ENCODE measurements at regions not wholly inside any gene's neighbourhood (a gene's known extent, or its start where the extent isn't known, plus 50 kb on each side); places are given as distances from the start of the nearest gene placed in this dataset.

DNA sequence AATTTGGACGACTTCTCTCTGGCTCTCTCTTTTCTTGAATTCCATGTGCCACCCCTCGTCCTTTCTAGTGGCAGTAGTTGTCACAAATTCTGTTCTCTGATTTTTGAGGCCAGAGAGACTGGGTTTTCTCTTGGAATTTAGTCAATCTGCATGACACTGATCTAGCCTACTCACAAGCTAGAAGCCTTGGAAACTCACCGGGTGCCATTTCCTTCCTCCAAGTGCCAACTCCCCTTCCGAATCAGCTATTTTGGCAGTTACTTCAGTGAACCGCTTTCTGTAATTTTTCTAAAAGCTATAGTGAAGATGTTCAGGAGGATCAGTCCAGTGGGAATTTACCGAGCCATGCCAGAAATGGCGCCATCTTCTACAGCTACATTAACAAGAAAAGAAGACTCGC is 228.9 kb downstream of the PMP22 start:
- DNase-seq: no peak

DNA sequence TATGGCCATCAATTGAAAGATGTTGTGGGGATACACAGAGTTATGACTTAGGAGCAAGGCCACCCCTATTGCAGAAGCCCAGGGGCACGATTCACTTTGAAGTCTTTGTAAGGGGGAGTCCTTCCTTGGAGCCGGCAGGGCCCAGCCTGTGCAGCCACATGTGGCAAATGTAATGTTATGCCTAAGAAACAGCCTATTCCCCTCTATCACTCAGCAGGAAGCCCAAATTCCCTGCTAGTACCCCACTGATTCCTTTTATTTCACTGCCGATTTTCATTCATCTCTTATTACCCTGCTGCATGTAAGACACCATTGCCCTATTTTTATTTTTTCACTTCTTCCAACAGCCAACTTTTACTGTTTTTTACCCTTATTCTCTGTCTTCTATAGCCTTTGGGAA is 233.2 kb downstream of the PMP22 start:
- no peak for DNase-seq

DNA sequence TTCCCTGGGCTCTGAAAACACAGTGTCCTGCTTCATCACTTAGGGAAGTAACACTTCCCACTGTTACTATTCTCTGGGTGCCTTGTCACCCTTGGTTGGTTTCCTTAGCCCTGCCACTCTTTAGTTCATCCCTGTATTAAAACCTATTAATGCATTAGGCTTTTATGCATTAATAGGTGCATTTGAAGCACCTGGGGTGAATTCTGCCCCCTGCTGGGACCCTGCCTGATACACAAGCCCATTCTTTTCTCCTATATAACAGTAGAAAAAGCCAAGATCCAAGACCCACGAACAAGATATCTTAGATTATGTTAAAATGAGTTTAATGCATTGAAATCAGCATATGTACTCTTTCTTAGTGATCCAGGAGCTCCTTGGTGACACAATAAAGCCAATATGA is 235.7 kb downstream of the PMP22 start:
- no peak for DNase-seq

DNA sequence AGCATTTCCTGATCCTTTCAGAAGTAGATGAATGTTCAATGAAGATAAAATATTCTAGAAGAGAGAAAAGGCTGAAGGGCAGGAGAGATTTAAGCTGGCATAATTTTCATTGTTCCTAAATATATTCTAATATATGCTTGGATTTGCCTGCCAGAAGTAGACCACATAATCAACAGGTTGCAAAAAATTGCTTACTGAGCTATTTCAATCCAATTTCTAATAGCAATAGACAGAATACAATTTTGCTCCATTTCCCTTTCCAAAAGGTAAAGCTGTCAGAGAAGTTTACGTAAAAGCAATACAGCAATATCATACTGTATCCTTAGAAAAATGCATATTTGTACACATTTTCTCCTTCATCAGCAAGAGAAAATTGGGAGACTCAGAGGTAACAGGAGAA is 237.3 kb downstream of the PMP22 start:
- no peak for DNase-seq

DNA sequence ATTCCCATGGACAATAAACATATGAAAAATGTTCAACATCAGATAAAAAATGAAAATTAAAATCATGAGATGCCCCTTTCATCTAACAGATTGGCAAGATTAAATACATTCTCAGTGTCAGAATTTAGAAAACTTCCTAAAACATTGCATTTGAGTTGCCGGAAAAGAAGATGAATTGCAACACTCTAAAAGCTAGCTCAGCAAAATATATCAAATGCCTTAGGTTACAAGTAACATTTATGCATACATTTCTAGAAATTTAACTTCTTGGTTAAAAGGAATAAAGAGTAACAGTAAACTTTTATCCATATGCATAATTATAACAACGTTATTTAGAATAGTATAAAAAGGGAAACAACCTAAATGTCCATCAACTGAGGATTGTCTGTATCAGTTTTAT is 239.0 kb downstream of the PMP22 start:
- no peak for DNase-seq

DNA sequence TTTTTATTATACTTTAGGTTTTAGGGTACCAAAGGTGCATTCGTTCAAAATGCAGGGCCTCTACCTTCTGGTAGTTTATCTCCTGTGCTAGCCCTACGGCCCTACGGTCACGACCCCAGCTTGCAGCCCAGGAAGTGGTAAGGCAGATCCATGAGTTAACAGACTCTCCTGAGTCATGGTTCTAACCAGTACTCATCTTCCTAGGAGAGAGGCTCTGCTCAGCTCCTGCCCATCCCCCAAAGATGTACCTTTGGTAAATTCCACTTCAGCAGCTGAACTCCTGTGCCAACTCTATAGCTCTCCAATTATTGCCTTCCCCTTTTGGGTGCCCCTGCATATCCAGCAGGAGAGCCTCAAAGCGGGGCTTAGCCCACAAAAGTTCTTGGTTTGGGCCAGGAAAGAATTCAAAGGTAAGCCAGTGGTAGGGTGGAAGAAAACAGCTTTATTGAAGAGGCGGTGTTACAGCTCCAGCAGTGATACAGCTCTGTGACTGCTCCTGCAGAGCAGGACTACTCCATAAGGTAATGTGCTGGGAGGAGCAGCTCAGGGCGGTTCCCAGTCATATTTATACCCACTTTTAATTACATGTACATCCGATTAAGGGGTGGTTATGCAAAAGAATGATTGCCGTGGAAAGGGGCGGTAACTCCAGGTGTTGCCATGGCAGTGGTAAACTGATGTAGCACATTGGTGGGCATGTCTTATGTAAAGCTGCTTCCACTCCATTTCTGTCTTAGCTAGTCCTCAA is 241.4 kb downstream of the PMP22 start:
- DNase-seq: no peak

DNA sequence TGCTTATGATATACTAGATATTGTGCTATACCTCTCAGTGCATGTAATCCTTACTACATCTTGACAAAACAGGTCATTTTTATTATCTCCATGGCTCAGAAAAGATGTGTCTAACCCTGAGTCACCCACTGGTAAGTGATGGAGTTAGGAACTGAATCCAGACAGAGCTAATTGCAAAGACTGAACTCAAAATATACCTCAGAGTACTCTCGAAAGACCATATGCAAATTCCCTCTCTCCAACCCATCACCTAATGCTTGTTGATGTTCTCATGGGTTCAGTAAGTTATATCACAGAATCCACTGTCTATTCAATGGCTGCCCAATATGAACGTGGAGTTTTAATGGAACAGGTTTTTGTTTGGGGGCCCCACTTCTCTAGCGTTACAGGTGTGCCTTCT is 246.0 kb downstream of the PMP22 start:
- no peak for DNase-seq

DNA sequence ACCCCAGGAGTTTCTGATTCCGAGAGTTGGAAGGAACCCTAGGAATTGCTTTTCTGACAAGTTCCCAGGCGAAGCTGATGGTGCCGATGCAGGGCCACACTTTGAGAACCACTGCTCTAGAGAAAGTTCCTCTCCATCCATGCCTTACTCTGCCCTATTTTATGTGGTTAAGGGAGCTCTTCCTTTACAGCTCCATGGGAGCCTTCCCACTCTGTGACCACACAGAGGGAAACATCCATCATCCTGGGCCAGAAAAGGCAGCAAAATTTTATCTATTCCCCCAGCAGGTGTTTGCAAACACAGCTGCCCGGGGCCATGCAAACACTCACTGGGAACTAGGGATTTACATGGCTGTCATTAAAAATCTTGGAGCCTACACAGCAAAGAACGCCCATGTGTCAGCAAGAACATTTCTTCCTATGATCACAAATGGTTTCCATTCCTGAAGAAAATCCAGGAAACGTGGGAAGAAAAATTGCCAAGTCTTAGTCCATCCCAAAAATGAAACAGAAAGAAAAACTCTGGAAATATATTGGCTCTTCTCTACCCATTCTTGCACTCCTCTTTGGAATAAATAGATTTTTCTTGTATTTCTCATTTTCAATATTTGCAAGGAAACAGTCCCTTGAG is 252.7 kb downstream of the PMP22 start:
- no peak for DNase-seq

DNA sequence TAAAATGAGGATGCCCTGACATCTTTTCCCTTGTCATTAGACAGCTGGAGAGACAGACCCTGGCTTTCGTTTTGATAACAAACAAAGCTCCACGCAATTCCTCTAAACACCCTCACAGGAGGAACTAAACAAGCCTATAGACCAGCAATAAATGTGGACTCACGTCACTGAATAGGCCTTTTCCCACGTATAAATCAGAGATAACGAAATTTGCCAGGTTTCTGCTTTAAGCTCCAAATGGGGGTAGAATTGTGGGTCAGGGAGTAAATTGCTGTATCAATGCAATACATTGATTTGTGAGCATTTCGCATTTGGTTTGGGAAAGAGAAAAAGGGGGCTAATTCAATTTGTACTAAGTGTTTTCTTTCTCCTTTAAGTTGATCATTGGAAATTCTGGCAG is 256.0 kb downstream of the PMP22 start:
- no peak for DNase-seq

DNA sequence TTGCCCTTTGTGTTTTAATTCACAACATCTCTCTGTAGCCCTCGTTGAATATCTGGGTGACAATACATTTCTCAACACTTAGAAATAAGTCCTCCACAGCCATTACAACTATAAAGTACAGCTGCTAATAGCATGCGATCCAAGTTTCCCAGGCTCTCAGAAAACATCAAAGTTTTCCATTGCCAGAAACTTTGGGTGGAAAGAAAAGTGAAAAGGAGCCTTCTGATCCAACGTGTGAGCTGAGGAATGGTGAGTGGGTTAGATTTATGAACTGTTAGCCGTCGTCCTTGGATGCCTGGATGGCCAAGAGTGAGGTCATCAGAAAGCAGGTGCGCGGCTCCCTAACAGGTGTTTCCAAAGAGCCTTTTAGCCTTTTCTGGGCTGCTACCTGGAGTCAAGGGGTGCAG is 258.0 kb downstream of the PMP22 start:
- no peak for DNase-seq

DNA sequence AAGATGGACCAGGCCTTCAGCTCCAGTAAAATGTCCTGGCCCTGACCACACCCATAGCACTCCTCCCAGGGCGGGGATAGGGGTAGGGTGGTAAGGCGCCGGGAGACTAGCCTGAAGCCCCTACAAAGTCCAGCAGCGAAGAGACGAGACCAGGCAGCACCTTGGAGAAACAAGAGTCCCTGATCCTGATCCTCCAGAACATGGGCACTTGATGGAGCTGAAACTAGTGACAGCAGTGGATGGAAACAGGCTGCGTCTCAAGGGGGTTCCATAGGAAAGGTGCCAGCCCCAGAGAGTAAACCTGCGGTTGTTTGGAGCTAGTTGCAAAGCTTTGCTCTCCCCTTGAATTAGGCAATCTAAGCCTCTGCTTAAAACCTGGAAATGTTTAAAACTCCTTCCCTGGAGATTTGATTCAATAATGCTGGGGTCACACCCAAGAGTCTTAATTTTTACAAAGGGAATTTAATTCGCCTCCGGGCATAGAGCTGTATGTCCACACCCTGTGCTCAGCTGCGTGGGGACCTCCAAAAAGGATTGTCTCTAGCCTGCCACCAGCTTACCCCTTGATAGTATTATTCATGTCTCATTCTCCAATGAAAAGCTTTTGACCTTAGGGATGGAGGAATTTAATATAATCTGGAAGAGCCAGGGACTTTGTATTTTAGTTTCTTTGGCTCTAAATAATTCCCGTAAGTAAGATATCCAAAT is 258.6 kb downstream of the PMP22 start:
- no peak for DNase-seq

DNA sequence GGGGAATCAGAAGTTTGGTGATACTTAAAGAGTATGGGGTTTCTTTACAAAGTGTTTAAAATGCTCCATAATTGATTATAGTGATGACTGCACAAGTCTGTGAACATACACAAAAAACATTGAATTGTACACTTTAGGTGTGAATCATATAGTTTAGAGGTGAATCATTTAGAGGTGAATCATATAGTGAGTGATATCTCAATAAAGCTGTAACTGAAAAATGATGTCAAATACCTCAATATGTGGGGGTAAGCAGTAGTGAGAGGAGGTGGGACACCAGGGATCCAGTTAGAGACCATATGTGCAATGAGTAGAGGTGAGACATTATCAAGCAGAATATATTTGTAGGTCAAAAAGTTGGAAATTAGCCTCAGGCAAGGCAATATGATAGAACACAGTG is 264.5 kb downstream of the PMP22 start:
- DNase-seq: no peak

DNA sequence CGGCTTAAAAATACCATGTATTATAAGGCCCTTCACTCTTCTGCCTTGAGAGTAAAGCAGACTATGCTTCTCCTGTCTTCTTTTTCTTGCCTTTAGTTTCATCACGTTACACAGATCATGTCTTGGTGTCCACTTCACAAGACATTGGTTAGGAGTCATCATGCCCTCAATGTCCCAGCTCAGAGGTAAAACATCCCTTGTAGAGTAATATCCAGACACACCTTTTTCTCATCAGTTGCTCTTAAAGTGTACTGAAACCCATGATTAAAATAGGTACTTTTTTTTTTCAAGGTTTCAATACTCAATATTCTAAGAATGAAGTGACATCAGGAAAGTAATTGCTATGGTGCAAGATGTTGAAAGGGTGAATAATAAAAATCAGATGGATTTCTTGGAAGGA is 267.8 kb downstream of the PMP22 start:
- DNase-seq: no peak

DNA sequence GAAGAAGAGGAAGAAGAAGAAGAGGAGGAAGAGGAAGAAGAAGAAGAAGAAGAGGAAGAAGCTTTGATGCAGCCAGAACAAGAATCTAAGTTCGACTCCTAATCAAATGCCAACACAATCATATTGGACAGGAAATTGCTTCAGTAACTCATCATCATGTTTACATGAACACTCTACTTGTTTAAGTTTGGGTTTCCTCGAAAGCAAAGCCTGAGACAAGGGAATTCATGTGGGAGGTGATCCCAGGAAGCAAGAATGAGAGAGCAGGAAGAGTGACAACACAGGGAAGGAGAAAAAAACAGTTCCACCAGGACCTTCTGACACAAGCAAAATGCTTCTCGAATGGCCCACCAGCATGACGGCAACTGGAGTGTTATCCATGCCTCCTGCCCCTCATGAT is 279.0 kb downstream of the PMP22 start:
- no peak for DNase-seq

DNA sequence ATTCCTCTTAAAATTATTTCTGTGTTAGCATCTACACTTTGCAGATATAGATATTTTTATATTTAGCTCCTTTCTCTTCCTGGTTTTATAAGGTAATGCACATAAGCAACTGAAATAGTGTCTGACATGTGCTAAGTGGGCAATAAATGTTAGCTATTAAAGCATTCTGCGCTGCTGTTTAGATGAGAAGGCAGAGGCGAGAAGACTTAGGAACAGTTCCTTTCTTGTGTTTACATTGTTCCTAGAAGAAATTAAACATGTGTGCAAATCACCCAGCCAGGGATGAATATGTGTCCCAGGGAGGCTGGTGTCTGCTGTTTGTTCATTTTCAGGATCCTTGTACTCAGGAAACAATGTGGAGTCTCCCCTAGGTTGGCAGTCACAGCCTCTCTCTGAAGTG is 292.3 kb downstream of the PMP22 start:
- no peak for DNase-seq

DNA sequence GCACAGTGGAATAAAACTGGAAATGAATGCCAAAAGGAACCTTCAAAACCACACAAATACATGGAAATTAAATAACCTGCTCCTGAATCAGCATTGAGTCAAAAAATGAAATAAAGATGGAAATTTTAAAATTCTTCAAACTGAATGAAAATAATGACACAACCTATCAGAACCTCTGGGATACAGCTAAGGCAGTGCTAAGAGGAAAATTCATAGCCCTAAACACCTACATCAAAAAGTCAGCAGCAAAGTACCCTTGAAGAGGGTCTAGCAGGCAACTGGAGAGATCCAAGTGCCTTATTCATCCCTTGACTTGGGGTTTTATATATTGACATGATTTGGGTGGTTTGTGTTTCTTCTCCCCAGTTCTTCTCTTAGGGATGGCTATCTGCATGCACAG is 294.1 kb downstream of the PMP22 start:
- DNase-seq: no peak

DNA sequence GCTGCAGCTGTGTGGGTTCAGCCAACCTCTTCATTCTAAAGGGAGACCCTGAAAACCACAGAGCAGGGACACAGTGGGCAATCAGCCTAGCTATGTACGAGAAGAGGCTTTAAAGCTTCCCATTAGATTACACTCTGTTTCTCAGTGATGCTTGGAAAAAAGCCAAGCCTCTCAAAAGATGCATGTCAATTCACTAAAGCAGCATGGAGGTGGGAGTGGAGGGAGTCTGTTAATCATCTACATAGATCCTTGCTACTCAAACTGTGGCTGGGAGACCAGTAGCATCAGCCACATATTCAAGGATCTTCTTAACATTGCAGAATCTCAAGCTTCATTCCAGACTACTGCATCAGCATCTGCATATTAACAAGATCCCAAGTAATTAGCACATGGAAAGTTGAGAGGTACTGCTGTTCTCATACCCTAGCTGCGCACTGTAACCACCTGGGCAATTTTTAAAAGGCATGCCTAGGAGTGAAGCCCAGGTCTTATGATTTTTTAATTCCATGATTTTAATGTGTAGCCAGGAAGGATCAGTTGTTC is 305.9 kb downstream of the PMP22 start:
- no peak for DNase-seq

DNA sequence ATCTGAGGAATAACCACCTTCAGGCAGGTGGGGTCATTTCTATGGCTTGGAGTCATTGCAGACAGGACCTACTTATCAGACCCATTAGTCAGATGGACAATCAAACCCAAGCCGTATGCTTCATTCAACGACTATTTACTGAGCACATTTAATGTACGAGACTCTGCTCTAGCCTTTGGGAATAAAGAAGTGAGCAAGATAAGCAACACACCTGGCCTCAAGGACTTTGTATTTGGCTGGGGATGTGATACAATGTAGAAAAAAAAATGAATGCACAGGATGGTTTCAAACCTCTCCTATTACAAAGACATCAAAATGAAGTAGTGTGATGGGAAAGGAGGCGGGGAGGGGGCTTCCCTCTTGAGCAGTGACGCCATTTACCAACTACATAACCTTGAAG is 311.7 kb downstream of the PMP22 start:
- no peak for DNase-seq

DNA sequence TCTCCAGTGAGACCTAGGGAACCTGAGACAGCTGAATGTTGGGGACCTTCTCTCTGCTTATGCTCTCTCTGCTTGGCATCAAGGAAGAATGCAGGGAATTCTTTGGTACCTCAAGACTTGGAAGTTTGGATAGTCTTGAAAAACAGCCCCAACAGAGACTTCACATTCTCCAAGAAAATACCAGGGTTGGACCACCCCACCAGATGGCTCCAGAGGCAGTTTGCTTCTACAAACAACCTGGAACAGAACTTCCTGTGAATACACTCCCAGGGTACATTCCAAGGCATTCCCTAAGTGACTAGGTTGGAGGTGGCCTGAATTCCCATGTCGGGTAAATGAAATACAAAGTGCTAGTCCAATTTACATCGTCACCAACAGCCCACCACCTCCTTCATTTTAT is 314.4 kb downstream of the PMP22 start:
- no peak for DNase-seq

DNA sequence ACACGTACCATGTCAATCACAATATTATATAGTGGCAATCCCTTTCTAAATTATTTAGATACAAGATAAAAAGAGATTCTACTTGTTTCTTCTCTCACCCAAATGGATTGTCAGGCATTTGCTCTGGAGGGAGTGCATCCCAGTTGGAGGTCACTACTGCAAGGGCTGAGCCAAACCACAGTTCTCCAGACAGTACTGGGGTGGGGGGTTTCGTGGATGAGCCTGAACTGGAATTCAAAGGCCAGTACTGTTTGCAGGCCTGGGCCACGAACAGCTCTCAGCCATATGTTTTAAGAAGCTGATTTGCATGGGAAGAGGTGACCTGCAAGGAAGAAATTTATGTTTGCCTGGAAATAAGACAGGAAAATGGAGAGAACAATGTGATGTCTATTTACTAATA is 314.9 kb downstream of the PMP22 start:
- no peak for DNase-seq

DNA sequence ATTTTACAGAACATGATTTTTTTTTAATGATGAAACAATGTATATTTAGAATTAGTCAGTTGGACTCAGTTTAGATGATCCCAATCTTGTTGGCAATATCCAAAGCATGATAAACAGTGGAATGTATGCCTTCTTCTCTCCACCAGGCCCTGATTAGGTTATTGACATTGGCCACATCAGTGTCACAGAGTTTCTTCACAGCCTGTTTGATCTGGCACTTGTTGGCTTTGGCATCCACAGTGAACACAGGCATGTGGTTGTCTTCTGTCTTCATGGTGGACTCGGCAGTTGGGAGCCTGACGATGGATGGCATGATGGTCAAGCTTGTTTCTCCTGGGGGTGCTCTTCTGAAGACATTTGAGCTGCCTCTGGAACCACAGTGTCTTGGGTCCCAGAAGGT is 317.5 kb downstream of the PMP22 start:
- no peak for DNase-seq

DNA sequence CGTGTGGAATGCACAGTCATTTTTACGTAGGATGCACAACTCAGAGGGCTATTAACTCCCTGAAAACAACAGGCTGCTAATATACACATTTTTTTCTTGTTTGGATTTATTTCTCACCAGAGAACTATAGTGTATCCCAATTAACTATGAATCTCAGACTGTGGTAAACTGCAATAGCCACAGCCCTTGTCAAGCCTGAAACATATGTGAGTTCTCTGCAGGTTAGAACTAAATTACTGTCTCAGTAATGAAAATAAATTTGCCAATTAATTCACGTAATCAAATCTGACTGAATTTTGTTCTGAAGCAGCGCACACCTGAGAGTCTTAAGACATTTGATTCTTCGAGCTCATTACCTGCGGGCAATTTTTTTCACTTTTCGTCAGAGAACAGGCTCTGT is 318.6 kb downstream of the PMP22 start:
- DNase-seq: no peak

DNA sequence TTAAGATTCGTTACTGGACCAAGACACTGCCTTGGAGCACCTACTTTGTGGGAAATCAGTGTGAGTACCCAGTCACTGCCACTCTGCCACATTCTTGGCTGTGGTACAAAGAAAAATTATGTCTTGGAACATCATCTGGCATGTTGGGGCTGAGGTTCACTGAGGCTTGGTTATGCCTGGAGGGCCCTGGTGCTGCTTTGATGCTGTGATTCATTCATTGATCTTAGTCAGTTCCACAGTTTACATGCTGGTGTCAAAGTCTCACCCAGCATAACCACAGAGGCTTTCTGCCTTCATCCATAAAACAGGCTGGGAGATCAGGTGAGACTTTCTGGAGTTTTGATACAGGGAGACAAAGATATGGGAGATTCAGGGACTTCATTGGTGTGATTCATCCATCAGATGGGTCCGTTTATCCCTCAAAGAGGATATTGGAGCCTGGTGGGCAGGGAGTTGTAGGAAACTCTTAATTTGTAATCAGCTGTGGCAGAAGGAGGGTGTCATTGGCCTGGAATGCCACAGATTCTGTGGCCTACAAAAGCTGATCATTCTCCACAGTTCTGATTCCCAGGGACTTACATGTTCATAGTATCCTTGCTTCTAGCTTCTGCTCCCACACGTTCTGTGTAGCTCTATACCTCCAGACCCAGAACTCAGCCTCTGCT is 322.5 kb downstream of the PMP22 start:
- DNase-seq: no peak

DNA sequence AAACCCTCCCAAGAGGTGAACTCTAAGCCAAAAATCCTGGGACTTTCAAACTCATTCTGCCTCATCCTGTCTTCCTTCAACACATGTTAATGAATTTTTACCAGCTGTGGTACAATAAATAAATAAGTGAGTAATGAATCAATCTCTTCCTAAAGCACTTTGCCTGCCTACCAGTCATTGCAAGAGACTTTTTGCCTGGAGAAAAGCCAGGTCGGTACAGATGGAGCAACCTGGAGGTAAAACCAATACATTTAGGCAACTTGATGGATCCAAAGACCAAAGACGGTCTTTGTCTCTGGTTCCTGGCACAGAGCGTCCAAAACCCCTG is 324.2 kb downstream of the PMP22 start:
- DNase-seq: no peak

Measured in activated T-cell treated with anti-CD3 and anti-CD28 coated beads, Interleukin-2, amount 50 U/mL, for 48 hours (primary cell).